ENCODE measurements at regions not wholly inside any gene's neighbourhood (a gene's known extent, or its start where the extent isn't known, plus 50 kb on each side); places are given as distances from the start of the nearest gene placed in this dataset.

DNA sequence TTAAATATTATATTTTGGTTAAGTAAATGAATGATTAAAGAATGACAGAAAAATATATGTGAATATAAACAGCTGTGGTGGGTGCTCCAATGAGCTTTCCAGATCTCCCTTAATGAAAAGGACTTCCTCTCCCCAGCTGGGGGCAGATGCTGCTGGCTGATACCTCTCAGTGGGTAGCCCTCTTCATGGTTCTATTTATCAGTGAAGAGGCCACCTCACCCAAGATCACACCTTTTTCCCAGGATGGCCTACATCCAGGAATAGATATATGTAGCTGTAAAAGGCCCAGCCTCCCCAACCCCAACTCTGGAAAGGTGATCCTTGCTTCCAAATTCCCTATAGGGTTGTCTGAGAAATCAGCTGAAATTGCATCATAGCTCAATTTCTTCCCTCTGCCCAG is 135.2 kb upstream of the ACVR2A start:
- no peak for DNase-seq

- no peak for DNase-seq
Observed at GRCh38 chr2:147703171-147703570, 141.7 kb upstream of the ACVR2A start.

DNA sequence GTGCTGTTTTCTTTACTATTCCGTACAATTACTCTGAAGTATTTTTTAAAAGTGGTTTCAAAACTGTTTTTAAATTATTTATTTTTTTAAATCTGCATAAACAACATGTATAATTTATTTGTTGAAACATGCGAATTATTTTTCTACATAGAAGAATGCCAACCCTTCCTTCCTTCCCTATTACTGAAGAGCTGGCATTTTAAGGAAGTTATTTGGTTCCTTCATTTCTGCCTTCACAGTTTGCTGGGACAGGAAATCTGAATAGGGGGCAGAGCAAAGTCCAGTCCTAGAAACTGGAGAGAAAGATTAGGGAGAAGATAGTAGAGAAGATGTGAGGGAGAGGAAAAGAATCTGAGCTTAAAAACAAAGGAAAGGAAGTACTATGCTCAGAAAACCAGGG is 146.7 kb upstream of the ACVR2A start:
- no peak for DNase-seq

GRCh38 chr2:147696426-147696825 is 148.4 kb upstream of the ACVR2A start:
- no peak for DNase-seq

- peak; percentile 33 for DNase-seq
Observed at GRCh38 chr2:147689220-147689909, 155.5 kb upstream of the ACVR2A start.

- DNase-seq, result no peak
Observed at GRCh38 chr2:147688242-147688641, 156.6 kb upstream of the ACVR2A start.

DNA sequence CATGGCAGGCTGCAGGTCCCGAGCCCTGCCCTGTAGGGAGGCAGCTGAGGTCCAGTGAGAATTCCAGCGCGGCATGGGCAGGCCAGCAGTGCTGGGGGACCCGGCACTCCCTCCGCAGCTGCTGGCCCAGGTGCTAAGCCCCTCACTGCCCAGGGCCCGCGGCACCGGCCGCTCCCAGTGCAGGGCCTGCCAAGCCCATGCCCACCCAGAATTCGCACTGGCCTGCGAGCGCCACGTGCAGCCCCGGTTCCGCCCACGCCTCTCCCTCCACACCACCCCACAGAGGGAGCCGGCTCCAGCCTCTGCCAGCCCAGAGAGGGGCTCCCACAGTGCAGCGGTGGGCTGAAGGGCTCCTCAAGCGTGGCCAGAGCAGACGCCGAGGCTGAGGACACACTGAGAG is 158.5 kb upstream of the ACVR2A start:
- DNase-seq, result no peak

GRCh38 chr2:147684903-147685302 is 159.9 kb upstream of the ACVR2A start:
- DNase-seq, result no peak

DNA sequence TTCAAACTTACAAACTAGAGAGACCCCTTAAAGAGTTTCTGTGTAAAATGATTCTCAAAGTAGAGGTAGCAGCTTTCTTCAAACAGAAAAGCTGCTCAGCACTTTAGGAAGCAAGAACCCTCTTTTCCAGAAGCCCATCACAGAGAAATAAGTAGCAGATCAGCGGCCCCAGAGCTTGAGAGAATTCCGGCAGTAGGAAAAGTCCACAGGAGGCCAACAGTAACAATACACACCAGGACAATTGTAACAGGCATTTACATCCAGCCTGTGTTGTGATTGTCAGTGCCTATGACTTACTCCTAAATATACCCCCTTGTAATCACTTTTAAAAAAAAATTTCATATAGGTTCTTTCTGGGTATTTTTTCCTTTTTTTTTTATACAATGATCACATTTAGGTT is 161.4 kb upstream of the ACVR2A start:
- no peak for DNase-seq

DNA sequence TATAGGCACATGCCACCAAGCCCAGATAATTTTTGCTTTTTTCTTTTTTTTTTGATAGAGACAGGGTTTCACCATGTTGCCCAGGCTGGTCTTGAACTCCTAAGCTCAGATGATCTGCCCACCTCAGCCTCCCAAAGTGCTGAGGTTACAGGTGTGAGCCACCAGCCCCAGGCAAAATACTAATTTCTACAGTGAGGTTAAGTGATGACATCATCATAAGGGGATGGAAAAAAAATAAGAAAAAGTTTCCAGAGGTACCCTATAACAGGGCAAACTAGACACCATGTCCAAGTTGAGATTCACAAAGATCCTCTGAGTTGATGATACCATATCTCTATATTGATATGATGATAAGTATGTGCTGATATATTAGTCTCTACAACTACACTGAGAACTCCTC is 163.7 kb upstream of the ACVR2A start:
- no peak for DNase-seq

GRCh38 chr2:147679955-147680531 is 164.8 kb upstream of the ACVR2A start:
- no peak for DNase-seq

DNA sequence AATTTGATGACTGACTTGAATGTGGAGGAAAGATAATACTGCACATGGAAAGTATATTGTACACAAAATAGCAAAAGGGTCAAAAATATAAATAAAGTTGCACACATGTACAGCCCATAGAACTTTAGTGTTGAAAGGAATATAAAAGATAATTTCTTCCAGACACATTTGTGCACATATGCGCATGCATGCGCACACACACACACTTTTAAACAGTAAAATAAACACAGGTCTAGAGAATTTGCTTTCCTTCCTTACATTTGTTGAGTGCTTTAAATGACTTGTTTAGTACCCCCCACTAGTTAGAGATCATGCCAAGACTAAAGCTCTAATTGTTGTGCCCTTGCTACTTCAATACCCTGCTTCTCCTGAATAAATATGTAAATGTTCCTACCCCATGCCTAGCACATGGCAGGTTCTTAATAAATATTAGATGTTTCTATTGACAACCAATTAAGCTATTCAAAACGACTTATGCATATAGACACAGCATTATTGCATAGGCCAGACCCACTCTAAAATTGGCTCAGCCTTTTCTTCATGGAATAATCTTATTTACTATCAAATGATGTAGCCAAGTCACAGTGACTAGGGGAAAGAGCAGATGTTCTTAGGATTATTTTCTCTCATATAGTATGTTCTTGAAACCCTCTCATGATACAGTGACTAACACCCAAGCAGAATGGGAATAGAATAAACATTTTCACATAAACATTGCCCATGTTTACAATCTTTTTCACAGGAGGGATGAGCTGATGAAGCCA is 165.5 kb upstream of the ACVR2A start:
- DNase-seq, result no peak

DNA sequence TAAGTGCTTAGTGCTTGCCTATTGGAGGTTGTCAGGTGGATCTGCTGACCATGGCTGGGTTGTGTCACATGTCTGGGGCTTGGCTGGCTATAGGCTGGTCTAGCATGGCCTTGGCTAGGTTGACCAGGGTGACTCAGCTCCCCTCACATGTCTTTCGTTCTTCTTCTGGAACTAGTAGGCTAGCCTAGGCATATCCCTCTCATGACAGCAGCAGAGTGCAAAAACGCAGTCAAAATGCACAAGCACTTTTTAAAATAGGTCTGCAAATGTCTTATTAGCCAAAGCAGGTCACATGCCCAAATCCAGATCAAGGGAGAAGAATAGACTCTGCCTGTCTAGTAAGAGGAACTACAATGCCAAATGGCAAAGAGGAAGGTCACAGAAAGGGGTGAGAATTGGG is 179.7 kb upstream of the ACVR2A start:
- no peak for DNase-seq

GRCh38 chr2:147663962-147664361 is 180.9 kb upstream of the ACVR2A start:
- DNase-seq, result no peak

- DNase-seq, result no peak
Observed at GRCh38 chr2:147663153-147663961, 181.5 kb upstream of the ACVR2A start.

DNA sequence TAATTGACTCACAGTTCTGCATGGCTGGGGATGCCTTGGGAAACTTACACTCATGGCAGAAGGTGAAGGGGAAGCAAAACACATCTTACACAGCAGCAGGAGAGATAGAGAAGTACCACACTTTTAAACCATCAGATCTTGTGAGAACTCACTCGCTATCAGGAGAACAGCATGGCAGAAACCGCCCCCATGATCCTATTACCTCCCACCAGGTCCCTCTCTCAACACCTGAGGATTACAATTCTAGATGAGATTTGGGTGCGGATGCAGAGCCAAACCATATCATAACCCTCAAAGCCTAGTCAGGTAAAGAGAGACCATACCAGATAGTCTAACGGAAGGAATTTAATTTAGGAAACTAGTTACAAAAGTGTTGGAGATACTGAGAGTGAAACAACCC is 182.6 kb upstream of the ACVR2A start:
- no peak for DNase-seq

- no peak for DNase-seq
Observed at GRCh38 chr2:147660680-147661079, 184.1 kb upstream of the ACVR2A start.

DNA sequence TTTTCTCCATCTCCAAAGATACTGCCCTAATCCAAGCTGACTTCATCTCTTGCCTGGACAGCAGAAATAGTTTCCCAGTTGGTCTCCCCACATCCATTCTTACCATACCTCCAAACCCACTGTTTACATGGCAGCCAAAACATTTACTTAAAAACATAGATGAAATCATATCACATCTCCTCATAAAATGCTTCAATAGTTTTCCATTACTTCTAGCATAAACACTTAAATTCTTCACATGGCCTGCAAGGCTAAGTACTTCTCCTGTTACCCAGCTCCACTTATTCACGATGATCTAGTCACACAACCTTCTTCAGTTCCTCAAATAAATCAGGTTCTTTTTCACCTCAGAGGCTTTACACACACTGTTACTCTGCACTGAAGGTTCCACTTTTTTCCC is 185.8 kb upstream of the ACVR2A start:
- no peak for DNase-seq

- no peak for DNase-seq
Observed at GRCh38 chr2:147657086-147658000, 187.5 kb upstream of the ACVR2A start.

DNA sequence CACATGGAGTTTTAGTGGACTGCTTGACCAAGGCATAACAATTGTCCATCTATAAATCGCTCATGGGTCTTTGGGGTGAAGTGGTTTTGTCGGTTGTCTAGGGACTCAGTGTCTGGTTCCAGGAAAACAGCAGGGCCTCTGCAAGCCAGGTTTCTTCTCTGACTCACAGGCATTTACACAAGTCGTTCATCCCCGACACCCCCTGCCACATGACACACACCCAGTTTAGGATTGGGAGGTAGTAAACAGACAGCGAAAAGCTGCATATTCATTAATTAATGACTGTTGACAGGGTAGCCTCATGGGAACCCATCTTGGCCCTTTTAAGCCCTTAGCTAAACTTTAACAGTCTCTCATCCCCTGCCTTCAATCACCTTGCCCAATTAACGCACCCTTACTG is 194.8 kb upstream of the ACVR2A start:
- DNase-seq, result no peak

- no peak for DNase-seq
Observed at GRCh38 chr2:147649286-147649685, 195.5 kb upstream of the ACVR2A start.

- no peak for DNase-seq
Observed at GRCh38 chr2:147648471-147648870, 196.4 kb upstream of the ACVR2A start.
